WERI-Rb-1 (cell line): ENCODE measurements at regions not wholly inside any gene's neighbourhood (a gene's known extent, or its start where the extent isn't known, plus 50 kb on each side); places are given as distances from the start of the nearest gene placed in this dataset.

ENCODE experiments used
- DNase-seq: peaks from one replicate; pipeline ENCODE4 v3.0.0-alpha.2; 2020
- H3K27ac ChIP-seq: fragments of 250-450 bp; sonication (Bioruptor Pico); 2 replicates; pipeline ENCODE4 v1.5.1; 2020; ENCODE audit warnings: mild to moderate bottlenecking, moderate library complexity
- H3K27me3 ChIP-seq: fragments of 250-450 bp; sonication (Bioruptor Pico); 2 replicates; pipeline ENCODE4 v1.5.1; 2021; ENCODE audit warnings: mild to moderate bottlenecking, low read depth, moderate library complexity; ENCODE audit not compliant: insufficient read depth, severe bottlenecking
- H3K36me3 ChIP-seq: fragments of 250-450 bp; sonication (Bioruptor Pico); 2 replicates; pipeline ENCODE4 v1.5.1; 2020; ENCODE audit warnings: mild to moderate bottlenecking, moderate library complexity
- H3K4me3 ChIP-seq: 2 replicates; pipeline ENCODE4 v1.5.1; 2011; ENCODE audit warnings: low read depth, mild to moderate bottlenecking, control low read depth, low read length
- H3K9me3 ChIP-seq: fragments of 250-450 bp; sonication (Bioruptor Pico); 2 replicates; pipeline ENCODE4 v1.5.1; 2021; ENCODE audit warnings: mild to moderate bottlenecking, moderate library complexity; ENCODE audit not compliant: severe bottlenecking
- TF ChIP-seq, protein P1 (sequence below): IDR thresholded peaks from 2 replicates; pipeline ENCODE4 v1.5.1; 2011; ENCODE audit warnings: low read depth, mild to moderate bottlenecking, control low read depth, inconsistent platforms, low read length

DNA sequence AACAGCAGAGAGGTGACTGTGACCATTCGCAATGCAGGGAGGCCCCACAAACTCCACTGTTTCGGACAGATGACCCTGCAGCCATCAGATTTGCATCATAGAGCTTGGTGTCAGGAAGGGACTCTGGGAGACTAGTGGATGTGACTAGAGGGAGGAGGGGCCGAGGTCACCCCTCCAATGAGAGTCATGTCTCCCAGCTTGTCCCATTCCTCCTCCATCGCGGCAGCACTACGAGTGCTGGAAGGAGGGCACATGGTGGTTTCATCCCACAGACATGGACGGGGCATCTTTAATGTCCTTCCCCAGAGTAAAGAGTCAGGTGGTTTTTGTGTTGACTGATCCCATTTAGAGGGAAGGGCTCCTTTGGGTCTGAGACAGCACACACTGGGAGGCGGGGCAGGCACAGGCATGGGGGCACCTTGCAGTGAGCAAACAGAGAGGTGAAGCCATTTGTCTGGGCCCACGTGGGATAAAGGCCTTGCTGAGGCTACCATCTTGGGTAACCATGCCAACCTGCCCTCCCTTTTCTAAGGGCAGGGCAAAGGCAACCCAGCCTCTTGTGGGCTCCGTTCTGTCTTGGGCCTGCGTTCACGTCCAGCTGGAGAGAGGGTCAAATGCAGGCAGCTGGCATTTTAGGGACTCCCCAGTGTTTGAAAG lies 208.1 kb downstream of the ASB1 start:
- Histone ChIP-seq H3K4me3 (no peak overlapping the region), H3K27ac (no peak overlapping the region), H3K9me3 (peaks cover 2% of the 10 kb centered on the region), H3K36me3 (no peaks in the 10 kb centered on the region), H3K27me3 (peaks cover 93% of the 10 kb centered on the region)
- TF ChIP-seq, protein P1, sequence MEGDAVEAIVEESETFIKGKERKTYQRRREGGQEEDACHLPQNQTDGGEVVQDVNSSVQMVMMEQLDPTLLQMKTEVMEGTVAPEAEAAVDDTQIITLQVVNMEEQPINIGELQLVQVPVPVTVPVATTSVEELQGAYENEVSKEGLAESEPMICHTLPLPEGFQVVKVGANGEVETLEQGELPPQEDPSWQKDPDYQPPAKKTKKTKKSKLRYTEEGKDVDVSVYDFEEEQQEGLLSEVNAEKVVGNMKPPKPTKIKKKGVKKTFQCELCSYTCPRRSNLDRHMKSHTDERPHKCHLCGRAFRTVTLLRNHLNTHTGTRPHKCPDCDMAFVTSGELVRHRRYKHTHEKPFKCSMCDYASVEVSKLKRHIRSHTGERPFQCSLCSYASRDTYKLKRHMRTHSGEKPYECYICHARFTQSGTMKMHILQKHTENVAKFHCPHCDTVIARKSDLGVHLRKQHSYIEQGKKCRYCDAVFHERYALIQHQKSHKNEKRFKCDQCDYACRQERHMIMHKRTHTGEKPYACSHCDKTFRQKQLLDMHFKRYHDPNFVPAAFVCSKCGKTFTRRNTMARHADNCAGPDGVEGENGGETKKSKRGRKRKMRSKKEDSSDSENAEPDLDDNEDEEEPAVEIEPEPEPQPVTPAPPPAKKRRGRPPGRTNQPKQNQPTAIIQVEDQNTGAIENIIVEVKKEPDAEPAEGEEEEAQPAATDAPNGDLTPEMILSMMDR: no peak
- no peak for DNase-seq

DNA sequence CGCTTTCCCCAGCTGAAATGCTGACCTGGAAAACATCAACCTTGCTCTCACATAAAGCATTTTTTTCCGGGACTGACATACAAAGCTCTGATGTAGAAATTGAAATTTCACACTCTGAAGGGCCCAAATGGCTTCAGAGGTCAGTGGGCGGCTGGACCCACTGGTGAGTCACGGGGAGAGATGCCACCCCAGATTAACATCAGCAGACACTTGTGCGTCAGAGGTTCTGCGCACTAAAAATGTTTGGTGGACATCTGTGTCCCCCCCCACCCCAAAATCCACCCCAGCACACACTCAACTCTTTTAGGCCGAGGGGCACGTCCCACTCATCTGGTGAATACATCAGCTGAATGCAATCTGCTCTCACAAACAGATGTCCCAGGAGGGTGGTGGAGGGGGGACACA lies 208.9 kb downstream of the ASB1 start:
- Histone ChIP-seq H3K27ac (no peak overlapping the region), H3K36me3 (no peaks in the 10 kb centered on the region), H3K9me3 (peaks cover 2% of the 10 kb centered on the region), H3K4me3 (no peak overlapping the region), H3K27me3 (peaks cover 93% of the 10 kb centered on the region)
- TF ChIP-seq, protein P1: no peak
- DNase-seq: no peak

DNA sequence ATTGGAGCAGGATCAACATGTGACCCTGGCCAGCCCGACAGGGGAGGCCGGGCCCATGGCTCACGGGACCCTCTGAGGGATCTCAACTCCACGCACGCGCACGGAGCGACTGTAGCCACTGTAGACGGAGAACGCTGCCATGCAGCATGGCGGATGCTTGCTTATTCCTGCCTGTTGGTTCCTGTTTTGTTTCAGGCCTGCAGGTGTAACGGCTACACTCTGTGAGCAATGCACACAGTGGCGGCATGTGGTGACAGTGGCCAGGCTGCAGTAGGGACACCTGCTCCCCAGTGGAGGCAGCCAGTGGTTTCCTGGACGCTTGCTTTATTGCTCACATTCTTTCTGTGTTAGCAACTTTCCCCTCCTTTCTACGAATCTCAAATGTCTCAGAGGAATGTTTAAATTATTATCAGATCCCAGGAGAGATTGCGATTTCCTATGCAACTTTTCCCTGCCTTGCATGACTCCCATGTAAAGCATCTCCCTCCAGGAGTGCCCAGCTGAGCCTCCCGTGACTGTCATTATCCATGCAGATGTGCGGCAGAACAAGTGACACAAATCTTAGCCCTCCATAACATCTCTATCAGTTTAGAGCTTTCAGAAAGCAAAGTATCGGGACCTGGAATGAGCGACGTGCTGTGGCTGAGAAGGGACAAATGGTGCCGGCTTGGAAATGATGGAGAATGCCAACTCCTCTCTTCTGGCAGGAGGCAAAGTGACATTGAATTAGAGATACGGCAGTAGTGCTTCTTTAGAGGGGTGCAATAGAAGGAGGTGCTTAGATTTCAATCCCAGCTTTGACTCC lies 209.7 kb downstream of the ASB1 start:
- Histone ChIP-seq H3K36me3 (no peaks in the 10 kb centered on the region), H3K27ac (no peak overlapping the region), H3K9me3 (peaks cover 2% of the 10 kb centered on the region), H3K27me3 (peaks cover 93% of the 10 kb centered on the region), H3K4me3 (no peak overlapping the region)
- DNase-seq: no peak
- TF ChIP-seq, protein P1: no peak

DNA sequence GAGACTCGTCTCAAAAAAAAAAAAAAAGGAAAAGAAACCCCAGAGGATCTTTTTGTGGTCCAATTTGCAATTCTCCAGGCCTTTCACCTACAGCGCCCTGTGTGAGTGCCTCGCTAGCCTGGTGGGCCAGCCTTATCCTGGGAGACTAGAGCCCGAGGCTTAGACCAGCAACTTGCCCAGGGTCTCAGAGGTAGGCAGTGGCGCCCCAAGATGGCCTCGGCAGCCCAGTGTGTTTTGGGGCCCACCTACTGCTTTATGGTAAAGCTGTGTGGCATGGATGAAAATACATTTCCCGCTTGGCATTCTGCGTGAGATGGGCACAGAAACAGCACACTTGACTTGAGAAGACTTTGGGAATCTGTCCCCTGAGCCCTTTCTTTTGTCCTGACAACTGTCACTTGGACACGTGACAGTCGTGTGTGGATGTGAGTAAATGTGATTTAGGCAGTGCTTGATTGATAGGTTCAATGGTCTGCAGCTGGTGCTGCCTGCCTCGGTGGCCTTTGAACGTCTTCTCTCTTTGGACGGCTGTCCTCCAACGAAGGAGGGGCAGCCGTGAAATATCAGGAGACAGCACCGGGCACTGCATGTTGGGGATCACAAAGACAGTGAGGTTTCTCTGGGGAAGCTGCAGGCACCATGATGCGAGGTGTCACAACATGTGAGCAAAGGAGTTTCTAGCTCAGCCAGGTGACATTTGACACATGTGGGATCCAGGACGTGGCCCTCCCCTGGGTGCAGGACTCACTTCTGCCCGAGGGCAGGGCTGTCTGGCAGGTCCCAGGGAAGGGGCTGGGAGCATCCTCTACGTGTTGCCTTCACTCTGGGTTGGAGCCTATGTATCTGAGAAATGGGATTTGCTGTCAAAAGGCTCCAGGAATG lies 209.5 kb upstream of the TWIST2 start:
- H3K4me3 ChIP-seq: no peak overlapping the region
- H3K27me3 ChIP-seq: peaks cover 93% of the 10 kb centered on the region
- TF ChIP-seq, protein P1: no peak
- no peak for DNase-seq
- peaks cover 2% of the 10 kb centered on the region for H3K9me3 ChIP-seq
- no peak overlapping the region for H3K27ac ChIP-seq
- H3K36me3 ChIP-seq: no peaks in the 10 kb centered on the region

DNA sequence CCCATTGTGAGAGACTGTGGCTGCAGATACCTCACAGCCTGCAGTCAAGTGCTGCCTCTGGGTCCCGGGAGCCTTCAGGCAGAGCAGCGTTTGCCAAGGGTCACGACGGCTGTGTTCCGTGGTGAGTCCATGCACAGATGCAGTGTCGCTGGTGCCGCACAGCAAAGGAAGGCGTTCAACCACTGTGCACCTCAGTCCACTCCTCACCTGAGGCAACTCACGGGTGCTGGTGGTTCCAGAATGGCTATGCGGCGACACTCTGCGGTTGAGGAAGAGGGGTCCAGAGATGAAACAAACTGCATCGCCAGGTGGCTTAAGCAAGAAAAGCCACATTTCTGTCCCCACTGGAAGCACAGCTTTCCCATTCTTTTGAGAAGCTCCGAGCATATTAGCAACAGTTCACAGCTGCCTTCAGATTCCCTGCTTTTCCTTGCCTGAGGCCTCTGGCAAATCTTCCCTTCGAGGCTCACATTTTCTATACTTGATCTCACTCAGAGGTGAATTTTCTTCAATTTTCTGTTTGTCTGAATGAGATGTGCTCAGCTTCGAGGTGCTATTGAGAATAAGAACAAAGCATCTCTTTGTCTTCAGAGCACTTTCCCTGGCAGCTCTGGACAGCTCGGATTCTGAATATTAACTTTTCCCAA lies 208.8 kb upstream of the TWIST2 start:
- Histone ChIP-seq H3K27me3 (peaks cover 96% of the 10 kb centered on the region), H3K4me3 (no peak overlapping the region), H3K9me3 (peaks cover 2% of the 10 kb centered on the region), H3K27ac (no peak overlapping the region), H3K36me3 (no peaks in the 10 kb centered on the region)
- TF ChIP-seq, protein P1: no peak
- DNase-seq: no peak
